ENCODE measurements at regions not wholly inside any gene's neighbourhood (a gene's known extent, or its start where the extent isn't known, plus 50 kb on each side); places are given as distances from the start of the nearest gene placed in this dataset.

- no peak for TF ChIP-seq CTCF (IDR thresholded peaks at IDR 0.05)
- TF ChIP-seq EZH2 (IDR thresholded peaks at IDR 0.05), result no peak
- no peak for TF ChIP-seq EZH2phosphoT487 (IDR thresholded peaks at IDR 0.05)
Observed at GRCh38 chr17:27984404-27984803, 58.1 kb upstream of the NLK start.
